Gastroesophageal sphincter (tissue), 3 donors: ENCODE measurements at regions not wholly inside any gene's neighbourhood (a gene's known extent, or its start where the extent isn't known, plus 50 kb on each side); places are given as distances from the start of the nearest gene placed in this dataset.

ENCODE experiments used
- EP300 ChIP-seq: sonication (generic); formaldehyde crosslinking; IDR thresholded peaks from one replicate; pipeline ENCODE4 v1.6.1; 2017; ENCODE audit warnings: antibody characterized with exemption, mild to moderate bottlenecking
- POLR2A ChIP-seq, 2 donors: fragments of 450-650 bp; IDR thresholded peaks; one replicate each; pipeline ENCODE4 v1.6.1; 2017; ENCODE audit warnings: antibody characterized with exemption in 2 of 2, mild to moderate bottlenecking in 2 of 2, moderate library complexity in 1 of 2
- POLR2AphosphoS5 ChIP-seq: sonication (generic); formaldehyde crosslinking; IDR thresholded peaks from one replicate; pipeline ENCODE4 v1.6.1; 2017; ENCODE audit warnings: antibody characterized with exemption
- TF ChIP-seq, protein P1 (sequence below), 4 experiments: fragments of 200-600 bp in 2 of 4; fragments of 450-650 bp in 2 of 4; sonication (generic) in 1 of 4; IDR thresholded peaks; one replicate each; pipeline ENCODE4 v1.5.1; 2017 to 2019; ENCODE audit warnings: antibody characterized with exemption in 4 of 4, mild to moderate bottlenecking in 2 of 4, moderate library complexity in 2 of 4

GRCh38 chr4:151979819-151980218 is 219.0 kb upstream of the GATB start:
- no peak for TF ChIP-seq POLR2A (IDR thresholded peaks at IDR 0.05)
- TF ChIP-seq POLR2AphosphoS5, result no peak
- TF ChIP-seq, protein P1, sequence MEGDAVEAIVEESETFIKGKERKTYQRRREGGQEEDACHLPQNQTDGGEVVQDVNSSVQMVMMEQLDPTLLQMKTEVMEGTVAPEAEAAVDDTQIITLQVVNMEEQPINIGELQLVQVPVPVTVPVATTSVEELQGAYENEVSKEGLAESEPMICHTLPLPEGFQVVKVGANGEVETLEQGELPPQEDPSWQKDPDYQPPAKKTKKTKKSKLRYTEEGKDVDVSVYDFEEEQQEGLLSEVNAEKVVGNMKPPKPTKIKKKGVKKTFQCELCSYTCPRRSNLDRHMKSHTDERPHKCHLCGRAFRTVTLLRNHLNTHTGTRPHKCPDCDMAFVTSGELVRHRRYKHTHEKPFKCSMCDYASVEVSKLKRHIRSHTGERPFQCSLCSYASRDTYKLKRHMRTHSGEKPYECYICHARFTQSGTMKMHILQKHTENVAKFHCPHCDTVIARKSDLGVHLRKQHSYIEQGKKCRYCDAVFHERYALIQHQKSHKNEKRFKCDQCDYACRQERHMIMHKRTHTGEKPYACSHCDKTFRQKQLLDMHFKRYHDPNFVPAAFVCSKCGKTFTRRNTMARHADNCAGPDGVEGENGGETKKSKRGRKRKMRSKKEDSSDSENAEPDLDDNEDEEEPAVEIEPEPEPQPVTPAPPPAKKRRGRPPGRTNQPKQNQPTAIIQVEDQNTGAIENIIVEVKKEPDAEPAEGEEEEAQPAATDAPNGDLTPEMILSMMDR (IDR thresholded peaks at IDR 0.05), result no peak
- no peak for TF ChIP-seq EP300
